IMR-90 (cell line): ENCODE measurements at regions not wholly inside any gene's neighbourhood (a gene's known extent, or its start where the extent isn't known, plus 50 kb on each side); places are given as distances from the start of the nearest gene placed in this dataset.

ENCODE experiments used
- CEBPB ChIP-seq: IDR thresholded peaks from 2 replicates; pipeline ENCODE4 v1.6.1; 2012; ENCODE audit warnings: low read depth, low read length, improper control_type of control experiment
- MXI1 ChIP-seq: IDR thresholded peaks from 2 replicates; pipeline ENCODE4 v1.6.1; 2012; ENCODE audit warnings: low read depth, mild to moderate bottlenecking, low read length, moderate library complexity, borderline replicate concordance
- POLR2A ChIP-seq: IDR thresholded peaks from 2 replicates; pipeline ENCODE4 v1.6.1; 2012; ENCODE audit warnings: mild to moderate bottlenecking, low read depth, low read length
- RAD21 ChIP-seq: IDR thresholded peaks from 2 replicates; pipeline ENCODE4 v1.6.1; 2012; ENCODE audit warnings: low read length, improper control_type of control experiment
- TF ChIP-seq, protein P1 (sequence below): conservative IDR thresholded peaks from 2 replicates; pipeline ENCODE4 v1.5.1; 2012; ENCODE audit warnings: mild to moderate bottlenecking, low read depth, low read length, improper control_type of control experiment

DNA sequence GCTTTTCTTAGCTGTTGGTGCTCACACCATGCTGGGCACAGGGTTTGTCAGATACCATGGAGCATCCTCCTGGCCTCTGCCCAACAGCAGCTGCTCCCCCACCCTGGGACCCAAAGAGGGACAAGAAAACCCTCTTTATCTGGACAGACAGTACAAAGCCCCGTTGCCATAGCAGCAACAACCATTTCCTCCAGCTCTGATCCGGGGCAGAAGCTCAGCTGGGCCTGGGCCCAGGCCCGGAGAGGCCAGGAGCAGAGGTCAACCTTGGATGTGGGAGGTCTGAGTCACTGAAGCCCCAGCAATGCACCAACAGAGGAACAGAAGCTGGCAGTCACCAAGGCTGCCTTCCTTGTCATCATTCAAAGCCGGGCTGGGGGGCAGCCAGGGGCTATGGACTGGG lies 228.4 kb upstream of the POU3F1 start:
- TF ChIP-seq, protein P1, sequence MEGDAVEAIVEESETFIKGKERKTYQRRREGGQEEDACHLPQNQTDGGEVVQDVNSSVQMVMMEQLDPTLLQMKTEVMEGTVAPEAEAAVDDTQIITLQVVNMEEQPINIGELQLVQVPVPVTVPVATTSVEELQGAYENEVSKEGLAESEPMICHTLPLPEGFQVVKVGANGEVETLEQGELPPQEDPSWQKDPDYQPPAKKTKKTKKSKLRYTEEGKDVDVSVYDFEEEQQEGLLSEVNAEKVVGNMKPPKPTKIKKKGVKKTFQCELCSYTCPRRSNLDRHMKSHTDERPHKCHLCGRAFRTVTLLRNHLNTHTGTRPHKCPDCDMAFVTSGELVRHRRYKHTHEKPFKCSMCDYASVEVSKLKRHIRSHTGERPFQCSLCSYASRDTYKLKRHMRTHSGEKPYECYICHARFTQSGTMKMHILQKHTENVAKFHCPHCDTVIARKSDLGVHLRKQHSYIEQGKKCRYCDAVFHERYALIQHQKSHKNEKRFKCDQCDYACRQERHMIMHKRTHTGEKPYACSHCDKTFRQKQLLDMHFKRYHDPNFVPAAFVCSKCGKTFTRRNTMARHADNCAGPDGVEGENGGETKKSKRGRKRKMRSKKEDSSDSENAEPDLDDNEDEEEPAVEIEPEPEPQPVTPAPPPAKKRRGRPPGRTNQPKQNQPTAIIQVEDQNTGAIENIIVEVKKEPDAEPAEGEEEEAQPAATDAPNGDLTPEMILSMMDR = no peak
- TF ChIP-seq CEBPB = no peak
- no peak for TF ChIP-seq RAD21
- TF ChIP-seq MXI1 = no peak
- TF ChIP-seq POLR2A = no peak
